ENCODE measurements at regions not wholly inside any gene's neighbourhood (a gene's known extent, or its start where the extent isn't known, plus 50 kb on each side); places are given as distances from the start of the nearest gene placed in this dataset.
"Not testable (repeated sequence)": the region's sequence is repeated elsewhere in the genome, so short reads cannot be mapped to it uniquely, and the experiment has no call there.

DNA sequence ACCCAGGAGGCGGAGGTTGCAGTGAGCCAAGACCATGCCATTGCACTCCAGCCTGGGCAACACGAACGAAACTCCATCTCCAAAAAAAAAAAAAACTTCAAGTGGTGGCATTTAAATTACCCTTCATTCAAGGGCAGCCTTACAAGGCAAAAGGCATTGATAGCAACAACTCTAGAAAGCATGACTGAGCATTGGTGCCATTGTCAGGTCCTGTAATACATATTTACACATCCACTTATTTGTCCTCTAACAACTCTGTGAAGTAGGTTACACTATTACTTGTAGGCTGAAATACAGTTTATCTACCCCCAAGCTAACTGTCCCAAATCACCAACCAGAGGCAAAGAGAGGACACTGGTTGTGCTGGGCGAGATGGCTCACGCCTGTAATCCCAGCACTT lies 52.7 kb upstream of the LARP1 start:
- no peak for DNase-seq (ENCODE audit: low spot score)

DNA sequence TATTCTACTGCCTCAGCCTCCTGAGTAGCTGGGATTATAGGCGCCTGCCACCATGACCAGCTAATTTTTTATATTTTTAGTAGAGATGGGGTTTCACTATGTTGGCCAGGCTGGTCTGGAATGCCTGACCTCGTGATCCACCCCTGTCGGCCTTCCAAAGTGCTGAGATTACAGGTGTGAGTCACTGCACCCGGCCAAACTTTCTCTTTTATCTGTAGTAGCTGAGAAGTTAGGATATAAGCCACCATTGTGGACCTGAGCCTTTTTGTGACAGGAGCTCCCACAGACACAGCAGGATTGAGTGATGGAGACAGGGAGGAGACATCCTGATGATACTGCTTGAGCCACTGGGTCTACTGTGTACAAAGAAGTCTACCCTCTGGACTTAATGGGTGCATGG lies 53.5 kb upstream of the LARP1 start:
- not testable (repeated sequence) for DNase-seq (ENCODE audit: low spot score)

- no peak for DNase-seq (ENCODE audit: low spot score)
Measured at GRCh38 chr5:154701181-154701580, 54.0 kb upstream of the LARP1 start.

GRCh38 chr5:154700289-154700928 lies 54.8 kb upstream of the LARP1 start:
- not testable (repeated sequence) for DNase-seq (ENCODE audit: low spot score)

- no peak for DNase-seq (ENCODE audit: low spot score)
Measured at GRCh38 chr5:154698763-154699162, 56.4 kb upstream of the LARP1 start.

DNA sequence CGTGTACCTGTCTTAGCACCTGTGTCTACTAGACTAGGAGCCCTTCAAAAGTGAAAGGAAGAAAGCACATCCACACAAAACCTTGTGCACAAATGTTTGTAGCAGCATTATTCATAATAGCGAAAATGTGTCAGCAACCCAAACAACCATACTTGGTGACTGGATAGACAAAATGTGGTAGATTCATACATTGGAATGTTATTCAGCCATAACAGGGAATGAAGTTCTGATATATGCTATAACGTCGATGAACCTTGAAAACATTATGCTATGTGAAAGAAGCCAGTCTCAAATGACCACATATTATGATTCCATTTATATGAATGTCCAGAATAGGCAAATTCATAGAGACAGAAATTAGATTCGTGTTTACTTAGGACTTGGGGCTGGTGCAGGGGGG lies 57.8 kb upstream of the LARP1 start:
- DNase-seq (ENCODE audit: low spot score): no peak

DNA sequence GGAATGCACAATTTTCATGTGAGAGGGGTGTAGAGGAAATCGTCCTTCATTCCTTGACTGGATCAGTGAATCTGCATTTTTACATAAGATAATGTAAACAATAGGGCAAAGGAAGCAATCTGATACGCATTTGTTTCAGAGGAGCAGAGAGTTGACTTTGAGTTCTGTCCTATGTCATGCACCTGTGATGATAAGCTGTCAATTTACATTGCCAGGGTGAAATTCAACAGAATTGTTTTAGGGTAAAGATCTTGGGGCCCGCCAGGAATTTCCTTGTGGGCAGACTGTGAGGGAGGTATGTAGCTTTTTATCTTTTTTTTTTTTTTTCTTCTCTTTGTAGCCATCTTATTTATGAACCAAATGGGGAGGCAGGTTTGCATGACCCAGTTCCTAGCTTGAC lies 58.3 kb upstream of the LARP1 start:
- no peak for DNase-seq (ENCODE audit: low spot score)

- DNase-seq (ENCODE audit: low spot score): no peak
Measured at GRCh38 chr5:154694159-154694558, 61.0 kb upstream of the LARP1 start.

- DNase-seq (ENCODE audit: low spot score): no peak
Measured at GRCh38 chr5:154690488-154690887, 64.7 kb upstream of the LARP1 start.

DNA sequence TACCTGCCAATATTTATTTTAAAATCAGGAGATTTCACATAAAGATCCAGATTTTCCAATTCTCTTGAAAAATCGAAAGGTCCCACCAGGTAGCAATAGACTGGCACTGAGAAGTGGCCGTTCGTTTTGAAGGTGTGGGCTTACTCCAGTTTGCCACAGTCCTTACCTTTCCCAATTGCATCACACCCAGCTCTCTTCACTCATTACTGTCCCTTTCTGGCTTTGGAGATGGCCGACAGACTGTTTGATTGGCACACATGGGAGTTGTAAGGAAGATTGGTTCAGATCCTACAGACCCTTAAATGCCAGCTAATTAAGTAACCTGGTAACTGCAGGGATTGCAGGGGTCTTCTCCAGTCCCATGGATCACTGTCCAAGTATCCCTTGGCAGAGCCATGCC lies 68.7 kb upstream of the LARP1 start:
- no peak for DNase-seq (ENCODE audit: low spot score)

DNA sequence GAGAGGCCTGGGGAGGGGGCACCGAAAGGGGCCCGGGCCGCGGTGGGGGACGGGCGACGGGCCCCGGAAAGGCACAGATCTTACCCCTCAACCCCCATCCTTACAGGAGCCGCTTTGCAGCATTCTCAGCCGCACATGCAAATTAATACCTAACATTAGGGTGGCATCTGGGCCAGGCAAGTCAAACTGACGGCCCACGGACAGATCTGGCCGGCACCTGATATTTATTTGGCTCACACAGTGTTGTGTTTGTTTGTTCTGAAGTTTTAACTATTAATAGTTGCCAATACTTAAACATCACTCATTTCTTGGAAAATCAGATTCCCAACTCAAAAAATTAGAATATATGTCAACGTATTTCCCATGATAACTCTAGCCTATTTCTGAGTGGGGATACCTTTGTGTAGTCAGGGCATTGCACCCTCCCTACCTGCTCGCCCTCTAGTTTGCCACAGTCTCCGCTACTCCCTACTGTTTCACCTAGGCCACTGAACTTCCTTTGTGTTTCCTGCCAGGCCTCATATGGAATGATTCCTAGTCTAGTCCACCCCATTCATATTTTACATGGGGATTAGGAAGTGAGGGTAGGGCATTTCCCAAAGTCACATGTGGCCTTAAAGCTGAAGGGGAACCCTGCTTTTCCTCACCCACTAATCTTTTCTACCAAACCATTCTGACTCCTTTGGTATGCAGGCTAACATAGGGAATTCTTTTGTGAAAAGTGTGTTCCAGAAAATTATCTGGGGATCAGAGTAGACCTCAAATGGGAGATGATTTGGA lies 71.9 kb upstream of the LARP1 start:
- no peak for DNase-seq (ENCODE audit: low spot score)

DNA sequence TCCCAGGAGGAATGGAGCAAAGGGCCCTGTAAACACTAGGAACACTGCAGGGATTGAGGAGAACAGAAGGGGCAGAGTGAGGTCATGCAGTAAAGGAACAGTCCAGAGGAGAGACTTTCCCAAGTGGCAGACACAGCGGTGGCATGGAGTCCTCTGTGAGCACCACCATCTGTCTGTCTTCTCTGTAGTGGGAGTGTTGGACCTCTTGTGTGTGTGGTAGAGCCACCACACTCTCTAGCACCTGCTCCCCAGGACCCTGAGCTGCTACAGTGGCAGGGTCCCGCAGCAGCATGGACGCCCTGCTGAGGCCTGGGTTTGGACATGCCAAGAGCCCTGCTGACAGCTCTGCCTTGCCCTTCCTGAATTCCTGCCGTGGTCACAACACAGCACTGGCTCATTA lies 75.7 kb upstream of the LARP1 start:
- DNase-seq (ENCODE audit: low spot score): no peak

DNA sequence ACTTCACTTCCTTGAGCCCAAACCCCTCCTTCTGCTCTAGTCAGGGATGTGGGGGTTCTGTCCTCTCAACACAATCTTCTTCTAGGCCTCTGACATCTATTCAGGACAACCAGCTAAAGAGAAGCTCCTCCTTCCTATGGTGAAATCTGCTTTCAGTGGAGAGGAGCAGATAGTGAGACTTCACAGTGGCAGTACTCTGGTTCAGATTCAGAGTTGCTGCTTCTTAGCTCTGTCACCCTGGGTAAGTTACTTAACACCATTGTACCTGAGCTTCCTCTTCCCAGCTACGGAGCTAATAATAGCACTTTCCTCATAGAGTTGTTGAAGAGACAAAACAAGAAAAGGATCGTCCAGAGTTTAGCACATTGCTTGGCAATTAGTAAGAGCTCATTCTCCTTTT lies 77.3 kb upstream of the LARP1 start:
- no peak for DNase-seq (ENCODE audit: low spot score)

DNA sequence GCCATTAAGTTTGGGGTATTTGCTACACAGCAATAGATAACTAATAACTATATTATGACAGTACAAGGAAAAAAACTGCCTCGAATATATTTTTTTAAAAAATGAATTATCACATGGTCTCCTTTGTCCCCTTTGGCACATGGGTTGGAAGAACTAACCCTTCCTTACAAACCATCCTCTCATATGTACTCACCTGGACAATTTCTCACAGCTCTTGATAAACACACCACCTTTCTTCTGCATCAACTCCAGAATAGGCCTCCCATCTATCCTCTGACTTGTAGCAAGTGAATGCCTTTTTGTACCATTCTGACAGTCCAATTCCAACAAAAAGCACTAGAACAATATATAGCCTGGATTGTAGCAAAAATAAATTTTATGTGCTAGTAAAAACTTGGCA lies 78.7 kb upstream of the LARP1 start:
- no peak for DNase-seq (ENCODE audit: low spot score)

- DNase-seq (ENCODE audit: low spot score): no peak
Measured at GRCh38 chr5:154674029-154674428, 81.1 kb upstream of the LARP1 start.

DNA sequence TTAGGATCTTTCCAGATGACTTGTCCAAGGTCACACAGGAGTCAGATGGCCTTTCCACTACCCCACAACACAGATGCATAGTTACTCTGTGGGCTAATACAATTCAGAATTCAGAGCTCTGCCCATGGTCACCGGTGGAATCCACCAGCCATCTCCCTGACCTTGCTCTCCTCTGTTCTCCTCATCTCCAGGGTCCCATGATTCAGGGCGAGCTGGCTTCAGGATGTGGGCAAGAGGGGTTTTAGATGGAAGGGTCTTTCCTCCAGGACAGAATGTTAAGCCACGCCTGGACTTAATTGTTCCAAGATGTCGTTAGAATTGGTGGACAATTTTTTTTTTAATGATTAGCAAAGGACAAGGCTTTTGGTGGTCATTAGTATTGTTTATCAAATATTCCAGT lies 81.7 kb upstream of the LARP1 start:
- DNase-seq (ENCODE audit: low spot score): no peak

DNA sequence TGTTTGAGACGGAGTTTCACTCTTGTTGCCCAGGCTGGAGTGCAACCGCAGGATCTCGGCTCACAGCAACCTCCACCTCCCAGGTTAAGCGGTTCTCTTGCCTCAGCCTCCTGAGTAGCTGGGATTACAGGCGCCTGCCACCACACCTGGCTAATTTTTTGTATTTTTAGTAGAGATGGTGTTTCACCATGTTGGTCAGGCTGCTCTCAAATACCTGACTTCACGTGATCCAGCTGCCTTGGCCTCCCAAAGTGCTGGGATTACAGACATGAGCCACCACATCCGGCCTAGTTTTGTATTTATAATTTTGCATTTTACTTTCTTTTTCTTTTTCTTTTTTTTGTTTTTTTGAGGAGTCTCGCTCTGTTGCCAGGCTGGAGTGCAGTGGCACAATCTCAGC lies 85.3 kb upstream of the LARP1 start:
- DNase-seq (ENCODE audit: low spot score): not testable (repeated sequence)

- DNase-seq (ENCODE audit: low spot score): no peak
Measured at GRCh38 chr5:154669402-154669801, 85.8 kb upstream of the LARP1 start.

DNA sequence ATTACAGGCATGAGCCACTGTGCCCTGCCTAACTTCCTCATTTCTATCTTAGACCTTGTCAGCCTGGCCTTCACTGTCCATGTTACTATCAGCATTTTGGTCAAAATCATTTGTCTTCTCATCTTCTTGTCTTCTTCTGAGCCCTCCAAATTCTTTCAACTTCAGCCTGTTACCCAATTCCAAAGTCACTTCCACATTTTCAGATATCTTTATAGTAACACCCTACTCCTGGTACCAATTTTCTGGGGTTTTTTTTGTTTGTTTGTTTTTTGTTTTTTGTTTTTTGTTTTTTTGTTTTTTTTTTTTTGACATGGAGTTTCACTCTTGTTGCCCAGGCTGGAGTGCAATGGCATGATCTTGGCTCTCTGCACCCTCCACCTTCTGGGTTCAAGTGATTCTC lies 90.3 kb upstream of the LARP1 start:
- no peak for DNase-seq (ENCODE audit: low spot score)

GRCh38 chr5:154663424-154663823 lies 91.8 kb upstream of the LARP1 start:
- no peak for DNase-seq (ENCODE audit: low spot score)

DNA sequence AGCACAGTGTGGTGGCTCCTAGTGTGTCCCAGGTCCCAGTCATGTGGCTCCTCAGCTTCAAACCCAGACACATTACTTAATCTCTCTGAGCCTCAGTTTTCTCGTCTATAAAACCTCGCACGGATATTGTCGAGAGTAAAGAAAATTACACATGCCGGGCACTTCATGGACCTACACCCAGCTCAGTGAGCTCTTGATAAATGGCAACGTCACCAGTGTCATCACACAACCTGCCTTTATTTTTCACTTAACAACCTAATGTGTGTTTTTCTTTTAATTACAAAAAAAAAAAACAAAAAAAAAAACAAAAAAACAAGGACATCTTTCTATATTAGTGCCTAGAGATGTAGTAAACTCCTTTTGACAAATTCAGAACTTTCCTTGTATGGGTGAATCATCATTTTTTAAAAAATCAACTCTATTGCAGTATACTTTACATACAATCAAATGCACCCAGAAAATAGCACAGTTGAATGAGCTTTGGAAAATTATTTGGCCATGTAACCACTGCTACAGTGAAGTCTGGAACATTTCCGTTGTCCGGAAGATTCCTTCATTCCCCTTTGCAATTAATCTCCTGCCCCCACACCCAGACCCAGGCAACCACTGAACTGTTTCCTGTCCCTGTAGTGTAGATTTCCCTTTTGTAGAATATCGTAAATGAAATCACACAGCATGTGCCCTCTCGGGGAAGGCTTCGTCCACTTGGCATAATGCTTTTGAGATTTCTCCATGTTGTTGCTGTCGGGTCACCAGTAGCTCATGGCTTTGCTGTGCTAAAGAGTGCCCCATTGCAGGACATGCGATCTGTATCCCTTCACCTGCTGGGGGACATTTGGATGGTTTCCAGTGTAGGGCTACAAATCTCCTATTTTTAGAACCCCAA lies 100.4 kb upstream of the LARP1 start:
- no peak for DNase-seq (ENCODE audit: low spot score)

DNA sequence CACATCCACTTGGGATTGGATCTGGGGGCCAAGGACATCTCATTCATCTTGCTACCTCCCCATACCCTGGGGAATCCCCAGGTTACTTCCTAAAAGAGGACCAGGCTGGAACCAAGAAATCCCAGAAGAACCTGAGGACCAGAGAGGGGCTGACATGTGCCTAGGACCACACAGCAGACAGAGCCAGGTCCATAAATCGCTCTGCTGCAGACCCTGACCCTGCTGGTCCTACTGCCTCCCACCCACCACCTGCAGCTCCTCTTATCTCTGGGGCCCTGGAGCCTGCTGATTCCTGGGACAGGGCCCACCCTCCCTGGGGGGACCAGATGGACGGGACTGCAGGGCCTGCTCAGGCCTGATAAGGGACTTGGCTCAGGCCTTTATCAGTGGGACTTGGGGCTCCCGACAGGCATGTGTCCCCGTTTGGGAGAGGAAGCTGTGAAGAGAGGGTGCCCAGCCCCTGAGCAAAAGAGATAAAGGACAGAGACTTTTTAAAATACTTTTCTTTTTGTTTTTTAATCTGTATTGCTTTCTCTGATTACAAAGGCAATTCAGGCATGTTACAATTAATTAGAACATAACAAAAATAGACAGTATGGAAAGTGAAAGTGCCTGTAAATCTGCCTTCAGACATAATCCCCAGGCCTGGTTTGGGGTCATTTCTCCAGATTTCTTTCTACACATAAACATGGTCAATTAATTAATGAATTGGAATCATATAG lies 101.3 kb upstream of the LARP1 start:
- DNase-seq (ENCODE audit: low spot score): no peak
